ENCODE measurements at regions not wholly inside any gene's neighbourhood (a gene's known extent, or its start where the extent isn't known, plus 50 kb on each side); places are given as distances from the start of the nearest gene placed in this dataset.
A peak's percentile ranks its signal among the peaks of the same experiment; 100 is the strongest.
"Not testable (repeated sequence)": the region's sequence is repeated elsewhere in the genome, so short reads cannot be mapped to it uniquely, and the experiment has no call there.

GRCh38 chr9:65455136-65455535, 170.1 kb upstream of the FOXD4L5 start:
- DNase-seq (ENCODE audit: low spot score); intact Hi-C loops (cut with DNase I): not testable (repeated sequence)

GRCh38 chr9:65454666-65455065, 169.7 kb upstream of the FOXD4L5 start:
- DNase-seq (ENCODE audit: low spot score); intact Hi-C loops (cut with DNase I): not testable (repeated sequence)

GRCh38 chr9:65454034-65454433, 169.0 kb upstream of the FOXD4L5 start:
- DNase-seq (ENCODE audit: low spot score); intact Hi-C loops (cut with DNase I): not testable (repeated sequence)

- DNase-seq (ENCODE audit: low spot score): peak; percentile 54
- intact Hi-C loops (cut with DNase I): not testable (repeated sequence)
Observed at GRCh38 chr9:65449886-65450610, 165.0 kb upstream of the FOXD4L5 start.

- DNase-seq (ENCODE audit: low spot score): peak; percentile 19
- intact Hi-C loops (cut with DNase I): no loop called here
Observed at GRCh38 chr9:65449423-65449822, 164.4 kb upstream of the FOXD4L5 start.

- peak; percentile 7 for DNase-seq (ENCODE audit: low spot score)
- intact Hi-C loops (cut with DNase I): not testable (repeated sequence)
Observed at GRCh38 chr9:65447146-65447545, 162.1 kb upstream of the FOXD4L5 start.

- peak; percentile 15 for DNase-seq (ENCODE audit: low spot score)
- intact Hi-C loops (cut with DNase I): not testable (repeated sequence)
Observed at GRCh38 chr9:65445991-65446390, 161.0 kb upstream of the FOXD4L5 start.

GRCh38 chr9:65444943-65445342, 159.9 kb upstream of the FOXD4L5 start:
- peak; percentile 49 for DNase-seq (ENCODE audit: low spot score)
- intact Hi-C loops (cut with DNase I): no loop called here

- DNase-seq (ENCODE audit: low spot score); intact Hi-C loops (cut with DNase I): not testable (repeated sequence)
Observed at GRCh38 chr9:65442116-65442515, 157.1 kb upstream of the FOXD4L5 start.

- DNase-seq (ENCODE audit: low spot score); intact Hi-C loops (cut with DNase I): not testable (repeated sequence)
Observed at GRCh38 chr9:65441324-65441920, 156.4 kb upstream of the FOXD4L5 start.

- intact Hi-C loops (cut with DNase I): no loop called here
- DNase-seq (ENCODE audit: low spot score): no peak
Observed at GRCh38 chr9:65437724-65438123, 152.7 kb upstream of the FOXD4L5 start.

GRCh38 chr9:65435464-65435863, 150.5 kb upstream of the FOXD4L5 start:
- no peak for DNase-seq (ENCODE audit: low spot score)
- intact Hi-C loops (cut with DNase I): no loop called here

GRCh38 chr9:65432722-65433323, 147.8 kb upstream of the FOXD4L5 start:
- no peak for DNase-seq (ENCODE audit: low spot score)

GRCh38 chr9:65432051-65432450, 147.0 kb upstream of the FOXD4L5 start:
- intact Hi-C loops (cut with DNase I): no loop called here
- DNase-seq (ENCODE audit: low spot score): peak; percentile 46

More at GRCh38 chr9:65432722-65433323, 147.8 kb upstream of the FOXD4L5 start:
- intact Hi-C loops (cut with DNase I): no loop called here

GRCh38 chr9:65430221-65430620, 145.2 kb upstream of the FOXD4L5 start:
- DNase-seq (ENCODE audit: low spot score): no peak
- intact Hi-C loops (cut with DNase I): no loop called here

GRCh38 chr9:65427361-65427760, 142.4 kb upstream of the FOXD4L5 start:
- intact Hi-C loops (cut with DNase I): not testable (repeated sequence)

GRCh38 chr9:65426813-65427212, 141.8 kb upstream of the FOXD4L5 start:
- intact Hi-C loops (cut with DNase I); DNase-seq (ENCODE audit: low spot score): not testable (repeated sequence)

More at GRCh38 chr9:65427361-65427760, 142.4 kb upstream of the FOXD4L5 start:
- not testable (repeated sequence) for DNase-seq (ENCODE audit: low spot score)

- intact Hi-C loops (cut with DNase I): no loop called here
- DNase-seq (ENCODE audit: low spot score): peak; percentile 51
Observed at GRCh38 chr9:65426231-65426630, 141.2 kb upstream of the FOXD4L5 start.

GRCh38 chr9:65425183-65425582, 140.2 kb upstream of the FOXD4L5 start:
- intact Hi-C loops (cut with DNase I); DNase-seq (ENCODE audit: low spot score): not testable (repeated sequence)

GRCh38 chr9:65424437-65424984, 139.5 kb upstream of the FOXD4L5 start:
- DNase-seq (ENCODE audit: low spot score); intact Hi-C loops (cut with DNase I): not testable (repeated sequence)
